Gastroesophageal sphincter (tissue), 3 donors: ENCODE measurements at regions not wholly inside any gene's neighbourhood (a gene's known extent, or its start where the extent isn't known, plus 50 kb on each side); places are given as distances from the start of the nearest gene placed in this dataset.

Experiments used
- EP300 ChIP-seq: sonication (generic); formaldehyde crosslinking; IDR thresholded peaks from one replicate; pipeline ENCODE4 v1.6.1; 2017; ENCODE audit warnings: antibody characterized with exemption, mild to moderate bottlenecking
- POLR2A ChIP-seq, 2 donors: fragments of 450-650 bp; IDR thresholded peaks; one replicate each; pipeline ENCODE4 v1.6.1; 2017; ENCODE audit warnings: antibody characterized with exemption in 2 of 2, mild to moderate bottlenecking in 2 of 2, moderate library complexity in 1 of 2
- POLR2AphosphoS5 ChIP-seq: sonication (generic); formaldehyde crosslinking; IDR thresholded peaks from one replicate; pipeline ENCODE4 v1.6.1; 2017; ENCODE audit warnings: antibody characterized with exemption
- TF ChIP-seq, protein P1 (sequence below), 4 experiments: fragments of 200-600 bp in 2 of 4; fragments of 450-650 bp in 2 of 4; sonication (generic) in 1 of 4; IDR thresholded peaks; one replicate each; pipeline ENCODE4 v1.5.1; 2017 to 2019; ENCODE audit warnings: antibody characterized with exemption in 4 of 4, mild to moderate bottlenecking in 2 of 4, moderate library complexity in 2 of 4

DNA sequence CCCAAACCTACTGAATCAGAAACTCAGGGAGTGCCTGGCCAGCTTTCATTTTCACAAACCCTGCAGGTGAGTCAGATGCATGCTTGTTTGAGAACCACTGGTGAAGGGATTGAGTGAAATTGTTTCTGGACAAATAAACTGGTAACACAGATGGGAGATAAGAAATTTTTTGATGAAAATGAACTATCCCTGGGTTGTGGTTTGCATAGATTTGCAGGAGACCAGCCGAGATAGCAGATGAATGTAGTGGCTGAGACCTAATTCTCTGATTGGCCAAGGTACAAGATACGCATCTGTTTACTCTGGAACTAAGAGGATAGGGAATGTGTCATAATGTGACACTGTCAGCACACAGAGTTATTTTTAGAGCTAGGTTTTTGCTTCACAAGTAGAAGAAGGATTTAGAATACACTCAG, 117.8 kb upstream of the NOCT start:
- TF ChIP-seq, protein P1, sequence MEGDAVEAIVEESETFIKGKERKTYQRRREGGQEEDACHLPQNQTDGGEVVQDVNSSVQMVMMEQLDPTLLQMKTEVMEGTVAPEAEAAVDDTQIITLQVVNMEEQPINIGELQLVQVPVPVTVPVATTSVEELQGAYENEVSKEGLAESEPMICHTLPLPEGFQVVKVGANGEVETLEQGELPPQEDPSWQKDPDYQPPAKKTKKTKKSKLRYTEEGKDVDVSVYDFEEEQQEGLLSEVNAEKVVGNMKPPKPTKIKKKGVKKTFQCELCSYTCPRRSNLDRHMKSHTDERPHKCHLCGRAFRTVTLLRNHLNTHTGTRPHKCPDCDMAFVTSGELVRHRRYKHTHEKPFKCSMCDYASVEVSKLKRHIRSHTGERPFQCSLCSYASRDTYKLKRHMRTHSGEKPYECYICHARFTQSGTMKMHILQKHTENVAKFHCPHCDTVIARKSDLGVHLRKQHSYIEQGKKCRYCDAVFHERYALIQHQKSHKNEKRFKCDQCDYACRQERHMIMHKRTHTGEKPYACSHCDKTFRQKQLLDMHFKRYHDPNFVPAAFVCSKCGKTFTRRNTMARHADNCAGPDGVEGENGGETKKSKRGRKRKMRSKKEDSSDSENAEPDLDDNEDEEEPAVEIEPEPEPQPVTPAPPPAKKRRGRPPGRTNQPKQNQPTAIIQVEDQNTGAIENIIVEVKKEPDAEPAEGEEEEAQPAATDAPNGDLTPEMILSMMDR (IDR thresholded peaks at IDR 0.05) = no peak
- TF ChIP-seq EP300 (no peak), POLR2AphosphoS5 (no peak), POLR2A (IDR thresholded peaks at IDR 0.05) (no peak)
